Left lung (tissue), 4 donors: ENCODE measurements at regions not wholly inside any gene's neighbourhood (a gene's known extent, or its start where the extent isn't known, plus 50 kb on each side); places are given as distances from the start of the nearest gene placed in this dataset.

Experiments used
- ATAC-seq: fragments of 200-7000 bp; cut with Tn5 transposase; one replicate; pipeline ENCODE4 v1.9.1; 2020; ENCODE audit warnings: moderate library complexity
- DNase-seq, 4 donors: peaks; one replicate each; pipeline ENCODE4 v3.0.0-alpha.2; 2013 to 2020
- H3K27ac ChIP-seq, 2 donors: fragments of 200-600 bp; sonication (generic) in 1 of 2; one replicate each; pipeline versions ENCODE4 v1.5.0 to v1.8.0; 2020 to 2021
- H3K27me3 ChIP-seq, 2 donors: fragments of 200-600 bp; sonication (generic) in 1 of 2; one replicate each; pipeline versions ENCODE4 v1.5.0 to v1.8.0; 2020 to 2021
- H3K36me3 ChIP-seq, 2 donors: fragments of 200-600 bp; sonication (generic) in 1 of 2; one replicate each; pipeline versions ENCODE4 v1.5.0 to v1.8.0; 2020 to 2021
- H3K4me1 ChIP-seq, 2 donors: fragments of 200-600 bp; one replicate each; pipeline ENCODE4 v1.8.0; 2021
- H3K4me3 ChIP-seq, 2 donors: fragments of 200-600 bp; sonication (generic) in 1 of 2; one replicate each; pipeline versions ENCODE4 v1.5.0 to v1.8.0; 2020 to 2021; ENCODE audit warnings: mild to moderate bottlenecking in 1 of 2
- H3K9me3 ChIP-seq, 2 donors: fragments of 200-600 bp; sonication (generic) in 1 of 2; one replicate each; pipeline versions ENCODE4 v1.5.0 to v1.8.0; 2020 to 2021
- CTCF ChIP-seq, 2 donors: fragments of 200-600 bp; sonication (generic) in 1 of 2; IDR thresholded peaks; one replicate each; pipeline versions ENCODE4 v1.5.0 to v1.8.0; 2021; ENCODE audit warnings: antibody characterized with exemption in 2 of 2
- intact Hi-C, 2 donors: fragments of 100-400 bp; cut with DNase I; formaldehyde crosslinking; loops; one replicate each; pipeline versions ENCODE4 v1.11.2 to v1.14.2; 2022
- donor health status: DM: no; HTN: yes; CAD: no.
- donor health status: DM: no; HTN: no; CAD: no.

- DNase-seq (no peak), ATAC-seq (no peak)
- Histone ChIP-seq H3K4me3 (no peak overlapping the region), H3K9me3 (peaks cover 0 to 2% of the 10 kb centered on the region in 2 donors), H3K4me1 (no peaks in the 10 kb centered on the region), H3K27ac (no peak overlapping the region), H3K27me3 (peaks cover 0 to 5% of the 10 kb centered on the region in 2 donors), H3K36me3 (no peaks in the 10 kb centered on the region)
- intact Hi-C loops = no loop called here
- no peak for TF ChIP-seq CTCF (IDR thresholded peaks at IDR 0.05)
These were observed 263.1 kb downstream of the ZNF536 start for GRCh38 chr19:30634996-30635975.

GRCh38 chr19:30634131-30634830, 262.1 kb downstream of the ZNF536 start:
- Histone ChIP-seq H3K4me1 (no peaks in the 10 kb centered on the region), H3K4me3 (no peak overlapping the region), H3K9me3 (no peaks in the 10 kb centered on the region), H3K27ac (no peak overlapping the region), H3K27me3 (peaks cover 0 to 5% of the 10 kb centered on the region in 2 donors), H3K36me3 (no peaks in the 10 kb centered on the region)
- ATAC-seq (no peak), DNase-seq (no peak)
- no peak for TF ChIP-seq CTCF (IDR thresholded peaks at IDR 0.05)
- intact Hi-C loops = no loop called here

- Histone ChIP-seq H3K27me3 (peaks cover 0 to 13% of the 10 kb centered on the region in 2 donors), H3K9me3 (no peaks in the 10 kb centered on the region), H3K4me1 (no peaks in the 10 kb centered on the region), H3K27ac (no peak overlapping the region), H3K4me3 (no peak overlapping the region), H3K36me3 (no peaks in the 10 kb centered on the region)
- ATAC-seq (no peak), DNase-seq (no peak)
- TF ChIP-seq CTCF (IDR thresholded peaks at IDR 0.05) = no peak
- intact Hi-C loops = no loop called here
These were observed 258.8 kb downstream of the ZNF536 start for GRCh38 chr19:30631033-30631370.

GRCh38 chr19:30630289-30631032, 258.3 kb downstream of the ZNF536 start:
- Histone ChIP-seq H3K27ac (no peak overlapping the region), H3K9me3 (no peaks in the 10 kb centered on the region), H3K27me3 (peaks cover 0 to 10% of the 10 kb centered on the region in 2 donors), H3K36me3 (no peaks in the 10 kb centered on the region), H3K4me1 (no peaks in the 10 kb centered on the region), H3K4me3 (no peak overlapping the region)
- ATAC-seq = no peak
- no peak for TF ChIP-seq CTCF (IDR thresholded peaks at IDR 0.05)
- intact Hi-C loops = no loop called here
- no peak for DNase-seq
